Uterus (tissue), 3 donors: ENCODE measurements at regions not wholly inside any gene's neighbourhood (a gene's known extent, or its start where the extent isn't known, plus 50 kb on each side); places are given as distances from the start of the nearest gene placed in this dataset.

Source experiments
- DNase-seq, 2 donors: peaks; one replicate each; pipeline ENCODE4 v3.0.0-alpha.2; 2019 to 2020
- H3K27ac ChIP-seq, 2 donors: fragments of 200-600 bp; sonication (generic); 1 replicate in 1 of 2; 2 replicates in 1 of 2; pipeline ENCODE4 v1.5.1; 2016 to 2018
- H3K27me3 ChIP-seq, 2 donors: fragments of 200-600 bp; sonication (generic); one replicate each; pipeline ENCODE4 v1.5.1; 2018 to 2019; ENCODE audit warnings: control low read depth in 1 of 2
- H3K36me3 ChIP-seq, 2 donors: fragments of 200-600 bp; sonication (generic); one replicate each; pipeline ENCODE4 v1.5.1; 2019; ENCODE audit warnings: control low read depth in 1 of 2
- H3K4me1 ChIP-seq, 2 donors: fragments of 200-600 bp; sonication (generic); one replicate each; pipeline ENCODE4 v1.5.1; 2018 to 2019; ENCODE audit warnings: control low read depth in 1 of 2
- H3K4me3 ChIP-seq, 2 donors: fragments of 200-600 bp; sonication (generic); 1 replicate in 1 of 2; 2 replicates in 1 of 2; pipeline ENCODE4 v1.5.1; 2018 to 2019; ENCODE audit warnings: mild to moderate bottlenecking in 1 of 2
- H3K9me3 ChIP-seq, 2 donors: fragments of 200-600 bp; sonication (generic); one replicate each; pipeline ENCODE4 v1.5.1; 2019; ENCODE audit warnings: control low read depth in 1 of 2
- POLR2A ChIP-seq, 2 donors: fragments of 450-650 bp; IDR thresholded peaks; one replicate each; pipeline ENCODE4 v1.6.1; 2016; ENCODE audit warnings: antibody characterized with exemption in 2 of 2, mild to moderate bottlenecking in 1 of 2, moderate library complexity in 1 of 2
- intact Hi-C: fragments of 100-400 bp; cut with DNase I; formaldehyde crosslinking; loops from one replicate; pipeline ENCODE4 v1.15.1; 2023; ENCODE audit warnings: low total_unique reads
- TF ChIP-seq, protein P1 (sequence below), 4 experiments: fragments of 200-600 bp in 2 of 4; fragments of 450-650 bp in 2 of 4; sonication (generic) in 2 of 4; IDR thresholded peaks; one replicate each; pipeline ENCODE4 v1.5.1; 2016 to 2019; ENCODE audit warnings: antibody characterized with exemption in 4 of 4, mild to moderate bottlenecking in 2 of 4, moderate library complexity in 1 of 4
- donor health status: DM: yes; HTN: yes; CAD: no.

DNA sequence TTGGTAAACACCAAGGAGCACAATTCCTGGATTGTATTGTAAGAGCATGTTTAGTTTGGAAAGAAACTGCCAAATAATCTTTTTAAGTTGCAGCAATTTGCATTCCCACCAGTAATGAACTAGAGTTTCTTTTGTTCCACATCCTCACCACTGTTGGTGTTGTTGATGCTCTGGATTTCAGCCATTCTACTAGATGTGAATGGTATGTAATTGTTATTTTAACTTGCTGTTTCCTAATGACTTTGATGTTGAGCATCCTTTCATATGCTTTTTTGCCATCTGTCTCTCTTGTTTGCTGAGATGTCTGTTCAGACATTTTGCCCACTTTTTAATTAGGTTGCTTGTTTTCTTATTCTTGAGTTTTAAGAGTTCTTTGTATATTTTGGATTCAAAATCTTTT is 1654.1 kb downstream of the GRIK2 start:
- intact Hi-C loops = no loop called here
- H3K36me3 ChIP-seq = no peaks in the 10 kb centered on the region
- H3K27ac ChIP-seq = no peak overlapping the region
- TF ChIP-seq, protein P1, sequence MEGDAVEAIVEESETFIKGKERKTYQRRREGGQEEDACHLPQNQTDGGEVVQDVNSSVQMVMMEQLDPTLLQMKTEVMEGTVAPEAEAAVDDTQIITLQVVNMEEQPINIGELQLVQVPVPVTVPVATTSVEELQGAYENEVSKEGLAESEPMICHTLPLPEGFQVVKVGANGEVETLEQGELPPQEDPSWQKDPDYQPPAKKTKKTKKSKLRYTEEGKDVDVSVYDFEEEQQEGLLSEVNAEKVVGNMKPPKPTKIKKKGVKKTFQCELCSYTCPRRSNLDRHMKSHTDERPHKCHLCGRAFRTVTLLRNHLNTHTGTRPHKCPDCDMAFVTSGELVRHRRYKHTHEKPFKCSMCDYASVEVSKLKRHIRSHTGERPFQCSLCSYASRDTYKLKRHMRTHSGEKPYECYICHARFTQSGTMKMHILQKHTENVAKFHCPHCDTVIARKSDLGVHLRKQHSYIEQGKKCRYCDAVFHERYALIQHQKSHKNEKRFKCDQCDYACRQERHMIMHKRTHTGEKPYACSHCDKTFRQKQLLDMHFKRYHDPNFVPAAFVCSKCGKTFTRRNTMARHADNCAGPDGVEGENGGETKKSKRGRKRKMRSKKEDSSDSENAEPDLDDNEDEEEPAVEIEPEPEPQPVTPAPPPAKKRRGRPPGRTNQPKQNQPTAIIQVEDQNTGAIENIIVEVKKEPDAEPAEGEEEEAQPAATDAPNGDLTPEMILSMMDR (IDR thresholded peaks at IDR 0.05) = no peak
- no peak for TF ChIP-seq POLR2A (IDR thresholded peaks at IDR 0.05)
- H3K9me3 ChIP-seq = no peaks in the 10 kb centered on the region
- H3K27me3 ChIP-seq = no peaks in the 10 kb centered on the region
- no peak overlapping the region for H3K4me3 ChIP-seq
- H3K4me1 ChIP-seq = no peaks in the 10 kb centered on the region
- no peak for DNase-seq

DNA sequence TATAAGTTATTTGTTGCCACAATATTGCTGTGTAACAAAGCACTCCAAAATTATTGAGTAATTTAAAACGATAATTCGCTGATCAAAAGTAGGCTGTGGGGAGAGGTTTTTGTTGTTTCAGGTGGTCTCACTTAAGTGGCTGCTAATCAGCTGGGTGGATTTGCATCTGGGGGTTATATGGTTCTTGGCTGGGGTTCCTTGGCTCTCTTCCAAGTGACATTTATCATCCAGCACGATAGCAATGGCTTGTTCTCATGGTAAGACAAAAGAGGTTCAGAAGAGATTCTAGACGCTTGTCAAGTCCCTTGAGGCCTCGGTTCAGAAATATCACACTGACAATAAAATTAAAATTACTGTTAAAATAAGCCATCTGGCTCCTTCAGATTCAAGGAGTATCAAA is 1648.8 kb downstream of the GRIK2 start:
- intact Hi-C loops = no loop called here
- Histone ChIP-seq H3K4me3 (no peak overlapping the region), H3K27me3 (no peaks in the 10 kb centered on the region), H3K27ac (no peak overlapping the region), H3K9me3 (no peaks in the 10 kb centered on the region), H3K36me3 (no peaks in the 10 kb centered on the region), H3K4me1 (no peaks in the 10 kb centered on the region)
- TF ChIP-seq POLR2A (IDR thresholded peaks at IDR 0.05) = no peak
- TF ChIP-seq, protein P1 (IDR thresholded peaks at IDR 0.05) = no peak
- DNase-seq = no peak

DNA sequence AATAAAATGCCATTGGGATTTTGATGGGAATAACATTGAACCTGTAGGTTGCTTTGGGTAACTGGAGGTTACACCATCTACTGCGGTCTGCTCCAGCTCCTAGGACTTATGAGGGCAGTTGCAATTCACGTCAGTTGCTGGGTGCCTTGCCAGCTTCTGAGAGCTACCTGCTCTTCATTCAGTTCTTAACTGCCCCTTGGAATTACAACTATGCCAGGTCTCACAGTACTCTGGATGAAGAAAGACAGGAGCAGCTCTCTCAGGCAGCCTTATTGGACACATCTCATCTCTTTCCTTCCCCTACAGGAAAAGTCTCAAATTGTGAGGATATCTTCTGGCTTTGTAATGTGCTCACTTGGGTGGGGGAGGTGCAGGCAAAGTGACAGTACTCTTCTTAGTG is 1643.3 kb downstream of the GRIK2 start:
- intact Hi-C loops = no loop called here
- TF ChIP-seq, protein P1 (IDR thresholded peaks at IDR 0.05) = no peak
- no peak for TF ChIP-seq POLR2A (IDR thresholded peaks at IDR 0.05)
- no peaks in the 10 kb centered on the region for H3K4me1 ChIP-seq
- H3K4me3 ChIP-seq = no peak overlapping the region
- no peak for DNase-seq
- no peaks in the 10 kb centered on the region for H3K36me3 ChIP-seq
- H3K27ac ChIP-seq = no peak overlapping the region
- no peaks in the 10 kb centered on the region for H3K9me3 ChIP-seq
- H3K27me3 ChIP-seq = no peaks in the 10 kb centered on the region

DNA sequence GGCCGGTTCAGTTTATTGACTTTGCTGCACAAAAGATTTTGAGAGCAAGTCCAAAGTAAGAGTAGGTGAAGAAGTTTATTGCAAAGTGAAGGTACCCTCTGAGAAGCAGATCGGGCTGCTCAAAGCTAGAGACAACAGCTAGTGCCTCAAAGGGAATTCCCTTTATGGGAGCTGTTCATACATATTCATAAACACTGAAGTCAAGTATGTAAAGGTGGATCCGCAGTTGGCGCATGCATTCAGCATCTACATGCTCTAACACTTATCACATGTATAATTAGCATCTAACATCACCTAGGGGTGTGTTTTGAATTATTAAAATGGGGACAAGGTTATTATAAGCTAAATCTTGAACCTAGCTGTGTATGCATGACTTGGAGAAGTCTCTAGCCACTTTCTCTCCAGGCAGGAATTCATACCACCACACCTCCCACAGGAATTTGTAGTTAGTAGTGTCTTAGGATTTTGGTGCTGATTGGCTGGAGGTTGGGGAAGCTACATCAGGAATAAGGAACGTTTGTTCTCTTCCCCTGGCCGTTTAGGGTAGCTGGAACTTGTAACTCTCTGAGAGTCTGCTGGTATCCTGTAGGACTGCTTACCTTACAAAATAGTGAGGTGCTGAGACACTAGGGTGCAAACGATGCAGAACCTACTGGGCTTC is 1633.9 kb downstream of the GRIK2 start:
- no peak for TF ChIP-seq POLR2A (IDR thresholded peaks at IDR 0.05)
- TF ChIP-seq, protein P1 (IDR thresholded peaks at IDR 0.05) = no peak
- Histone ChIP-seq H3K27ac (no peak overlapping the region), H3K36me3 (no peaks in the 10 kb centered on the region), H3K27me3 (no peaks in the 10 kb centered on the region), H3K4me3 (no peak overlapping the region), H3K4me1 (no peaks in the 10 kb centered on the region), H3K9me3 (no peaks in the 10 kb centered on the region)
- no peak for DNase-seq
- intact Hi-C loops = no loop called here

DNA sequence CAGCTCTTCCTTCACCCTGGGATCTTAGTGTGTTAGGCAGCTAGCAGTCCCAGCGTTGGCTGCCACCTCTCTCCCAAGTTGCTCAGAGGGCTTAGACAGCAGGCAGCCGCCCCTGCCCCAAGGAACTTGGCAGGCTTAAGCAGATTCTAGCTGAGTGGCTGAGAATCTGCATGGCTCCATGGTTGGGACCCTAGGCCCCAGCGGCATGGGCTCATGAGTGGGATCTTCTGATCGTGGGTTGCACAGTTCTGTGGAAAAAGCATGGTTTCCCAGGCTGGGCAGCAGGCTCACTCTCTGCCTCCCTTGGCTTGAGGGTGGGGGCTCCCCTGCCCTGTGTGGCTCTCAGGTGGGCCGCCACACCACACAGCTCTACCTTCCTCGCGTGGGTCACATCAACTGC is 1624.9 kb downstream of the GRIK2 start:
- intact Hi-C loops = no loop called here
- TF ChIP-seq, protein P1 (IDR thresholded peaks at IDR 0.05) = no peak
- no peak for TF ChIP-seq POLR2A (IDR thresholded peaks at IDR 0.05)
- H3K27ac ChIP-seq = no peak overlapping the region
- H3K4me1 ChIP-seq = no peaks in the 10 kb centered on the region
- no peaks in the 10 kb centered on the region for H3K9me3 ChIP-seq
- no peak overlapping the region for H3K4me3 ChIP-seq
- no peaks in the 10 kb centered on the region for H3K27me3 ChIP-seq
- DNase-seq = no peak
- no peaks in the 10 kb centered on the region for H3K36me3 ChIP-seq
